ENCODE measurements at regions not wholly inside any gene's neighbourhood (a gene's known extent, or its start where the extent isn't known, plus 50 kb on each side); places are given as distances from the start of the nearest gene placed in this dataset.

GRCh38 chr5:158369241-158369640, 510.3 kb upstream of the CLINT1 start:
- DNase-seq (ENCODE audit: low read depth in 2 of 2): no peak

- no peak for DNase-seq (ENCODE audit: low read depth in 2 of 2)
Measured at GRCh38 chr5:158368686-158369085, 509.7 kb upstream of the CLINT1 start.

GRCh38 chr5:158364367-158364766, 505.4 kb upstream of the CLINT1 start:
- no peak for DNase-seq (ENCODE audit: low read depth in 2 of 2)

GRCh38 chr5:158354958-158355357, 496.0 kb upstream of the CLINT1 start:
- DNase-seq (ENCODE audit: low read depth in 2 of 2): no peak

GRCh38 chr5:158351485-158352125, 492.7 kb upstream of the CLINT1 start:
- no peak for DNase-seq (ENCODE audit: low read depth in 2 of 2)

GRCh38 chr5:158349987-158350386, 491.0 kb upstream of the CLINT1 start:
- no peak for DNase-seq (ENCODE audit: low read depth in 2 of 2)

GRCh38 chr5:158344376-158344775, 485.4 kb upstream of the CLINT1 start:
- DNase-seq (ENCODE audit: low read depth in 2 of 2): no peak

- no peak for DNase-seq (ENCODE audit: low read depth in 2 of 2)
Measured at GRCh38 chr5:158340608-158341007, 481.7 kb upstream of the CLINT1 start.

- no peak for DNase-seq (ENCODE audit: low read depth in 2 of 2)
Measured at GRCh38 chr5:158326256-158326655, 467.3 kb upstream of the CLINT1 start.

- DNase-seq (ENCODE audit: low read depth in 2 of 2): no peak
Measured at GRCh38 chr5:158324236-158324635, 465.3 kb upstream of the CLINT1 start.

GRCh38 chr5:158322620-158323019, 463.7 kb upstream of the CLINT1 start:
- no peak for DNase-seq (ENCODE audit: low read depth in 2 of 2)

GRCh38 chr5:158320934-158321333, 462.0 kb upstream of the CLINT1 start:
- DNase-seq (ENCODE audit: low read depth in 2 of 2): no peak

- DNase-seq (ENCODE audit: low read depth in 2 of 2): no peak
Measured at GRCh38 chr5:158320178-158320674, 461.3 kb upstream of the CLINT1 start.

- no peak for DNase-seq (ENCODE audit: low read depth in 2 of 2)
Measured at GRCh38 chr5:158317507-158317906, 458.6 kb upstream of the CLINT1 start.

- no peak for DNase-seq (ENCODE audit: low read depth in 2 of 2)
Measured at GRCh38 chr5:158313733-158314464, 455.0 kb upstream of the CLINT1 start.

GRCh38 chr5:158313027-158313732, 454.2 kb upstream of the CLINT1 start:
- no peak for DNase-seq (ENCODE audit: low read depth in 2 of 2)

- DNase-seq (ENCODE audit: low read depth in 2 of 2): no peak
Measured at GRCh38 chr5:158309088-158309807, 450.3 kb upstream of the CLINT1 start.

GRCh38 chr5:158308429-158309025, 449.6 kb upstream of the CLINT1 start:
- DNase-seq (ENCODE audit: low read depth in 2 of 2): no peak

GRCh38 chr5:158305861-158306260, 446.9 kb upstream of the CLINT1 start:
- no peak for DNase-seq (ENCODE audit: low read depth in 2 of 2)

GRCh38 chr5:158304607-158305006, 445.7 kb upstream of the CLINT1 start:
- no peak for DNase-seq (ENCODE audit: low read depth in 2 of 2)

GRCh38 chr5:158303883-158304282, 444.9 kb upstream of the CLINT1 start:
- DNase-seq (ENCODE audit: low read depth in 2 of 2): no peak
